PC-3 (cell line): ENCODE measurements at regions not wholly inside any gene's neighbourhood (a gene's known extent, or its start where the extent isn't known, plus 50 kb on each side); places are given as distances from the start of the nearest gene placed in this dataset.
"Not testable (repeated sequence)": the region's sequence is repeated elsewhere in the genome, so short reads cannot be mapped to it uniquely, and the experiment has no call there.

Experiments
- CTCF ChIP-seq: fragments of 300-600 bp; sonication (generic); conservative IDR thresholded peaks from 2 replicates; pipeline ENCODE4 v1.5.1; 2017; ENCODE audit warnings: antibody characterized with exemption, low read depth, mild to moderate bottlenecking, low read length
- EZH2 ChIP-seq: fragments of 300-600 bp; sonication (generic); IDR thresholded peaks from one replicate; pipeline ENCODE4 v1.6.1; 2017; ENCODE audit warnings: antibody characterized with exemption, mild to moderate bottlenecking, low read length; ENCODE audit not compliant: unreplicated experiment
- EZH2phosphoT487 ChIP-seq: fragments of 300-600 bp; sonication (generic); IDR thresholded peaks from 2 replicates; pipeline ENCODE4 v1.6.1; 2018; ENCODE audit warnings: mild to moderate bottlenecking, antibody characterized with exemption, low read length, borderline replicate concordance

GRCh38 chr1:121447280-121447923 is 262.6 kb downstream of the SRGAP2C start:
- TF ChIP-seq CTCF, result peak; percentile 52
- not testable (repeated sequence) for TF ChIP-seq EZH2, EZH2phosphoT487
